PFSK-1 (cell line): ENCODE measurements at regions not wholly inside any gene's neighbourhood (a gene's known extent, or its start where the extent isn't known, plus 50 kb on each side); places are given as distances from the start of the nearest gene placed in this dataset.

ENCODE experiments used
- POLR2AphosphoS5 ChIP-seq: IDR thresholded peaks from 2 replicates; pipeline ENCODE4 v1.6.1; 2012; ENCODE audit warnings: low read depth, mild to moderate bottlenecking, control low read depth, low read length, moderate library complexity
- SIN3A ChIP-seq: IDR thresholded peaks from 2 replicates; pipeline ENCODE4 v1.6.1; 2012; ENCODE audit warnings: mild to moderate bottlenecking, low read length, moderate library complexity, borderline replicate concordance; ENCODE audit not compliant: insufficient read depth

- no peak for TF ChIP-seq POLR2AphosphoS5
- no peak for TF ChIP-seq SIN3A
Observed at GRCh38 chr2:144705328-144706245, 185.7 kb upstream of the ZEB2 start.
